GM12875 (cell line): ENCODE measurements at regions not wholly inside any gene's neighbourhood (a gene's known extent, or its start where the extent isn't known, plus 50 kb on each side); places are given as distances from the start of the nearest gene placed in this dataset.

Source experiments
- H3K4me3 ChIP-seq: one replicate; pipeline ENCODE4 v1.5.1; 2011; ENCODE audit warnings: low read depth, low read length, control low read depth
- TF ChIP-seq, protein P1 (sequence below): IDR thresholded peaks from 2 replicates; pipeline ENCODE4 v1.5.1; 2011; ENCODE audit warnings: low read depth, mild to moderate bottlenecking, control low read depth, inconsistent platforms, low read length, moderate library complexity, borderline replicate concordance; ENCODE audit not compliant: insufficient read depth

DNA sequence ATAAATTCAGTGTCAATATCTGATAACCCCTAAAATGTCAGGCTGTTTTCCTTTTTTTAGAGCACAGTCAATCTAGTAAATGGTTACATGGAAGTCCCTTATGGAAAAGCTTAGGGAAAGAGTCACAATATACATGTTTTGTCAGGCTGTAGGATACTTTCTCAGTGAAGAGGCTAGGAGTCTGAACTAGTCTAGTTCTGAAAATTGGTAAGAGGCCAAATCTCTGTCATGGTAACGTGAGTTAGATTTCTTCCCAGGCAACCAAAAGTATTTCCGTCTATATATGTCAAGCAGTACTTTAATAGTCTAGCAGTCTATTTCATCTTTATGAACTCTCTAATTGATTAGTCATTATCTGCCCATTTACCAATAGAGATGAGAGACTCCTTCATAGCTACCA, 215.9 kb upstream of the LRRC3B start:
- H3K4me3 ChIP-seq, result no peak overlapping the region
- TF ChIP-seq, protein P1, sequence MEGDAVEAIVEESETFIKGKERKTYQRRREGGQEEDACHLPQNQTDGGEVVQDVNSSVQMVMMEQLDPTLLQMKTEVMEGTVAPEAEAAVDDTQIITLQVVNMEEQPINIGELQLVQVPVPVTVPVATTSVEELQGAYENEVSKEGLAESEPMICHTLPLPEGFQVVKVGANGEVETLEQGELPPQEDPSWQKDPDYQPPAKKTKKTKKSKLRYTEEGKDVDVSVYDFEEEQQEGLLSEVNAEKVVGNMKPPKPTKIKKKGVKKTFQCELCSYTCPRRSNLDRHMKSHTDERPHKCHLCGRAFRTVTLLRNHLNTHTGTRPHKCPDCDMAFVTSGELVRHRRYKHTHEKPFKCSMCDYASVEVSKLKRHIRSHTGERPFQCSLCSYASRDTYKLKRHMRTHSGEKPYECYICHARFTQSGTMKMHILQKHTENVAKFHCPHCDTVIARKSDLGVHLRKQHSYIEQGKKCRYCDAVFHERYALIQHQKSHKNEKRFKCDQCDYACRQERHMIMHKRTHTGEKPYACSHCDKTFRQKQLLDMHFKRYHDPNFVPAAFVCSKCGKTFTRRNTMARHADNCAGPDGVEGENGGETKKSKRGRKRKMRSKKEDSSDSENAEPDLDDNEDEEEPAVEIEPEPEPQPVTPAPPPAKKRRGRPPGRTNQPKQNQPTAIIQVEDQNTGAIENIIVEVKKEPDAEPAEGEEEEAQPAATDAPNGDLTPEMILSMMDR, result no peak

DNA sequence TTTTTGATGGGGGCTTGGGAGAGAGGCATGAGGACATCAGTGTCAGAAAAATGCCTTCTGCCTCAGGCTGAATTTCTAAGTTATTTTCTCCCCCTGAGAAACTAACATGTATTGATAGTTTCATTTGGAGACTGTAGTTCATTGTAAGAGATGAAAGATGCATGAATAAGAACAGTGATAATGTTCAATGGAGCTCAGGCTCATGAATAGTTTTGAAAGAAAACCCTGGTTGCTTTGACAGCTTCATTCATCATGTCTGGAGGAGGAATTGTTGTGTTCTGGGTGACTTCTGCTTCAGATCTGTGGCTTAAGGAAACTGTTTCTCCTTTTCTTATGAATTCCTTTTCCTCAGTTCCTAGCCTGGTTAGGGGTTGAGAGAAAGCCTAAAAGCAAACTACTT, 204.0 kb upstream of the LRRC3B start:
- no peak overlapping the region for H3K4me3 ChIP-seq
- TF ChIP-seq, protein P1, result no peak

DNA sequence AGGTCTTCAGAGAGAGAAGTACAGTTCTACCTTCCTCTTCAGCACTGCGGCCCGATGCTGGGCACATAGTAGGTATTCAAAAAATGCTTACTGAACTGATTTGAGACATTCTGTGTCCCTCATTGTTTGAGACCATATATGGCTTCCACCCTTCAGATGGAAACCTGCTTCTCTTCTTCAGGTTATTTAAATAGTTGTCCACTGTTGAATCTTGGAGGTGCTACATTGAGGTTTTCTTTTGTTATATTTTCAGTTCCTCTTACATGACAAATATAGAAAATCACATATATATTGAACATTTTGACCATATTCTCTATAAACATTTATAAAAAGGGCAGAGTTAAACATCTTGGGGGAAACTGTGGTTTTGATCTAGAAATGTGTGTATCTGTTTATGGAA, 200.2 kb upstream of the LRRC3B start:
- TF ChIP-seq, protein P1, result no peak
- no peak overlapping the region for H3K4me3 ChIP-seq

DNA sequence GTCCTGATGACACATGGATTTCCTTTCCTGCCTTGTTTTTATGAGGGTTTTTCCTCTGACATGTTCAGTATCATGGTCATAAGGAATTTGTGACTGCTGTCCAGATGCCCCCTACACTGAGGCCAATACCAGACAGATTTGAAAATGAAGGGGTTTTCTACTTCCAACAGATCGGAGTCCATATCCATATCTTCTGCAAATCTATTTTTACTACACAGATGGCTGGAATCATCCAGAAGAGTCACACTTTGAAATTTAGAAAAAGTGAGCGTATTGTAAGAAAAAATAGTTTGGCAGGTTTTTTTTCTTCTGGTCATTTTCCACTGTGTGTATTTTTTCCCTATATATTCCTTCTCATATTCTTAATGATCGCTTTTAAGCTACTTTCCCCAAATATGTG, 197.5 kb upstream of the LRRC3B start:
- TF ChIP-seq, protein P1, result no peak
- H3K4me3 ChIP-seq, result no peak overlapping the region

DNA sequence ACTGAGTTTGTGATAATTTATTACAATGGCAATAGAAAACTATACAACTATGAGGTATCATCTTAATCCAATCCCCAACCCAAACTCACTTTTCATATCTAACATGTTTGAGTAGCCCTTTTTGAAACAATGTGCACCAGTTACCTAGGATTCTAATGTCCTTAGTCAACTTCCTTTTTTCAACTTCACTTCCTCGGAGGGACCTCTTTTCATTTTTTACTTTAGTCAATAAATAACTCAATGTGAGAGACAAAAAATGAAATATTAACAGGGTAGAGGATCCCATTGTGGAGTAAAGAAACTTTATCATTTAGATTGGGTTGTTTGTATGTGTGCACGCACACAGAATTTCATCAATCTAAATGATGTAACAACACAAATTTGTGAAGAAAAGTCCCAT, 193.6 kb upstream of the LRRC3B start:
- TF ChIP-seq, protein P1, result no peak

DNA sequence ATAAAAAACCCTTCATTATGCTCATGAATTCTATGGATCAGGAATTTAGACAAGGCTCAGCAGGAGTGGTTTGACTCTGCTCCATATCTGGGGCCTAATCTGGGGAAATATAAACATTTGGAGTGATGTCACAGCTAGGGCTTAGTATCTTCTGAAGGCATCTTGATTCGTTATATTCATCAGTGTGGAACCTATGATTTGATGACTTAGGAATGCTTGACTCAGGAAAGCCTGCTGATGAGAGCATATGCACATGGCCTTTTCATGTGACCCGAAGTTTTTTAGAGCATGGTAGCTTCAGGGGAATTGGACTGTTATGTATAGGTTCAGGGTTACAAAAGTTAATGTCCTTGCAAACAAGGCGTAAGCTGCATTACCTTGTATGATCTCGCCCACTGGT, 184.9 kb upstream of the LRRC3B start:
- no peak overlapping the region for H3K4me3 ChIP-seq
- TF ChIP-seq, protein P1, result no peak

More for the DNA sequence above, 193.6 kb upstream of the LRRC3B start:
- no peak overlapping the region for H3K4me3 ChIP-seq

DNA sequence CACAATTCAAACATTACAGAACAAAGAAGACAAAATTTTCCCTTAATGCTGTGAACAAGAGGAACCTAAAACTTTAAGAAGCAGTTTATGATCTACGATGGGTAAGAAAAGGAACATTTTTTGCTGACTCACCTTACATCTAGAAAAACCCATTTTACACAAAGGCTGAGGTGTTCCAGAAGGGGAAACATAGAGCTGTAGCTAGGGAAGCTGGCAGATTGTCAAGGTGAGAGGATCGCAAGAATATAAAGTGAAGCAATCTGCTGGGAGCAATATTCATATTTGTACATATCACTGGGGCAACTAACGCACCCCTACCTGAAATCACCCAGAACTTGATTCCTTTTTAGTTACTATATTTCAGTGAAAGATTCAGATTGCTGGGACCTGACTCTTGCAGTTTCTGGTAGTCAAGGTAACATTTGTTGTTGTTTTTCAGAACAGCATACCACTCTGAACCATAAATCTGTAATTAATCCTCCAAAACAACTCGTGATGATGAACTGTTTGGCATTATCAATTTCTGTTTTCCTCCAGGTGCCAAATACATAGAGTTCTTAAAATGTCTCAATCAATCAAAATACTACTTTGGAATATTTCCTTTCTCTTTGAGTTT, 184.1 kb upstream of the LRRC3B start:
- H3K4me3 ChIP-seq, result no peak overlapping the region
- TF ChIP-seq, protein P1, result no peak
